ENCODE measurements at regions not wholly inside any gene's neighbourhood (a gene's known extent, or its start where the extent isn't known, plus 50 kb on each side); places are given as distances from the start of the nearest gene placed in this dataset.

DNA sequence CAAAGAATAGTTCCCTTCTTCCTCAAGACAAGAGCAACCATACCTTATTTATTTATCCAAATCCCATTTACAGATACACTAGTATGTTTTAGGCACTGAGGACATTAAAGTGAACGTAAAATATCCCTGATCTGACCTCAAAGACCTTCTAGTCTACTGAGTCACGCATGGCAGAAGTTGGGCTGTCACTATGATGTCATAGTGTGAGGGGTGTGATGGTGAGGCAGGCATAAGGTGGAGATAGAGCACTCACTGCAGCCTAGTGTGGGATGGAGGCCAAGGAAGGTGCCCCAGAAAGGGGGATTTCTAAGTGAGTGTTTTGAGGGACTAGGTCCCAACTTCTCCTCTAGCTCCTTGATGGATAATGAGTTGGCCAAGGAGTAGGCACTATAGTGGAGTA, 249.5 kb upstream of the SKOR2 start:
- Mint-ChIP-seq H3K27ac (no peak overlapping the region), H3K27me3 (ENCODE audit: insufficient read depth, low read depth, poor library complexity) (peaks cover 2% of the 10 kb centered on the region), H3K4me3 (no peak overlapping the region), H3K4me1 (no peaks in the 10 kb centered on the region), H3K9me3 (no peaks in the 10 kb centered on the region), H3K36me3 (ENCODE audit: low read depth) (no peaks in the 10 kb centered on the region)
- H3F3A ChIP-seq (replicated peaks; ENCODE audit: low read depth): no peaks in the 10 kb centered on the region
- H3K4me1 ChIP-seq (ENCODE audit: insufficient read depth): no peaks in the 10 kb centered on the region
- DNase-seq (ENCODE audit: low spot score) (no peak), ATAC-seq (no peak)
- H2AFZ ChIP-seq: no peak overlapping the region
- no peak overlapping the region for H3K27ac ChIP-seq (ENCODE audit: low read depth)
- H3K9me2 ChIP-seq (ENCODE audit: insufficient read depth): no peaks in the 10 kb centered on the region
- H3K79me2 ChIP-seq (replicated peaks; ENCODE audit: insufficient read depth): no peaks in the 10 kb centered on the region
- no peaks in the 10 kb centered on the region for H3K27me3 ChIP-seq (ENCODE audit: insufficient read depth)
- no peaks in the 10 kb centered on the region for H4K20me1 ChIP-seq (replicated peaks; ENCODE audit: insufficient read depth)
- H3K4me2 ChIP-seq: no peak overlapping the region
- TF ChIP-seq STAT1 (IDR thresholded peaks at IDR 0.05; ENCODE audit: unreplicated experiment) (no peak), NANOG (IDR thresholded peaks at IDR 0.05; ENCODE audit: borderline replicate concordance) (no peak), CREB1 (CRISPR knock-in tag; IDR thresholded peaks at IDR 0.05; ENCODE audit: low read depth) (no peak), ZNF331 (CRISPR knock-in tag; IDR thresholded peaks at IDR 0.05; ENCODE audit: low read depth) (no peak), ZNF114 (CRISPR knock-in tag; IDR thresholded peaks at IDR 0.05) (no peak), POLR2AphosphoS5 (IDR thresholded peaks at IDR 0.05; ENCODE audit: low read depth) (no peak), EZH2 (IDR thresholded peaks at IDR 0.05; ENCODE audit: low read depth, unreplicated experiment) (no peak), EZH2phosphoT487 (IDR thresholded peaks at IDR 0.05; ENCODE audit: unreplicated experiment) (no peak), JUNB (IDR thresholded peaks at IDR 0.05; ENCODE audit: unreplicated experiment) (no peak)
- TF ChIP-seq, protein P1, sequence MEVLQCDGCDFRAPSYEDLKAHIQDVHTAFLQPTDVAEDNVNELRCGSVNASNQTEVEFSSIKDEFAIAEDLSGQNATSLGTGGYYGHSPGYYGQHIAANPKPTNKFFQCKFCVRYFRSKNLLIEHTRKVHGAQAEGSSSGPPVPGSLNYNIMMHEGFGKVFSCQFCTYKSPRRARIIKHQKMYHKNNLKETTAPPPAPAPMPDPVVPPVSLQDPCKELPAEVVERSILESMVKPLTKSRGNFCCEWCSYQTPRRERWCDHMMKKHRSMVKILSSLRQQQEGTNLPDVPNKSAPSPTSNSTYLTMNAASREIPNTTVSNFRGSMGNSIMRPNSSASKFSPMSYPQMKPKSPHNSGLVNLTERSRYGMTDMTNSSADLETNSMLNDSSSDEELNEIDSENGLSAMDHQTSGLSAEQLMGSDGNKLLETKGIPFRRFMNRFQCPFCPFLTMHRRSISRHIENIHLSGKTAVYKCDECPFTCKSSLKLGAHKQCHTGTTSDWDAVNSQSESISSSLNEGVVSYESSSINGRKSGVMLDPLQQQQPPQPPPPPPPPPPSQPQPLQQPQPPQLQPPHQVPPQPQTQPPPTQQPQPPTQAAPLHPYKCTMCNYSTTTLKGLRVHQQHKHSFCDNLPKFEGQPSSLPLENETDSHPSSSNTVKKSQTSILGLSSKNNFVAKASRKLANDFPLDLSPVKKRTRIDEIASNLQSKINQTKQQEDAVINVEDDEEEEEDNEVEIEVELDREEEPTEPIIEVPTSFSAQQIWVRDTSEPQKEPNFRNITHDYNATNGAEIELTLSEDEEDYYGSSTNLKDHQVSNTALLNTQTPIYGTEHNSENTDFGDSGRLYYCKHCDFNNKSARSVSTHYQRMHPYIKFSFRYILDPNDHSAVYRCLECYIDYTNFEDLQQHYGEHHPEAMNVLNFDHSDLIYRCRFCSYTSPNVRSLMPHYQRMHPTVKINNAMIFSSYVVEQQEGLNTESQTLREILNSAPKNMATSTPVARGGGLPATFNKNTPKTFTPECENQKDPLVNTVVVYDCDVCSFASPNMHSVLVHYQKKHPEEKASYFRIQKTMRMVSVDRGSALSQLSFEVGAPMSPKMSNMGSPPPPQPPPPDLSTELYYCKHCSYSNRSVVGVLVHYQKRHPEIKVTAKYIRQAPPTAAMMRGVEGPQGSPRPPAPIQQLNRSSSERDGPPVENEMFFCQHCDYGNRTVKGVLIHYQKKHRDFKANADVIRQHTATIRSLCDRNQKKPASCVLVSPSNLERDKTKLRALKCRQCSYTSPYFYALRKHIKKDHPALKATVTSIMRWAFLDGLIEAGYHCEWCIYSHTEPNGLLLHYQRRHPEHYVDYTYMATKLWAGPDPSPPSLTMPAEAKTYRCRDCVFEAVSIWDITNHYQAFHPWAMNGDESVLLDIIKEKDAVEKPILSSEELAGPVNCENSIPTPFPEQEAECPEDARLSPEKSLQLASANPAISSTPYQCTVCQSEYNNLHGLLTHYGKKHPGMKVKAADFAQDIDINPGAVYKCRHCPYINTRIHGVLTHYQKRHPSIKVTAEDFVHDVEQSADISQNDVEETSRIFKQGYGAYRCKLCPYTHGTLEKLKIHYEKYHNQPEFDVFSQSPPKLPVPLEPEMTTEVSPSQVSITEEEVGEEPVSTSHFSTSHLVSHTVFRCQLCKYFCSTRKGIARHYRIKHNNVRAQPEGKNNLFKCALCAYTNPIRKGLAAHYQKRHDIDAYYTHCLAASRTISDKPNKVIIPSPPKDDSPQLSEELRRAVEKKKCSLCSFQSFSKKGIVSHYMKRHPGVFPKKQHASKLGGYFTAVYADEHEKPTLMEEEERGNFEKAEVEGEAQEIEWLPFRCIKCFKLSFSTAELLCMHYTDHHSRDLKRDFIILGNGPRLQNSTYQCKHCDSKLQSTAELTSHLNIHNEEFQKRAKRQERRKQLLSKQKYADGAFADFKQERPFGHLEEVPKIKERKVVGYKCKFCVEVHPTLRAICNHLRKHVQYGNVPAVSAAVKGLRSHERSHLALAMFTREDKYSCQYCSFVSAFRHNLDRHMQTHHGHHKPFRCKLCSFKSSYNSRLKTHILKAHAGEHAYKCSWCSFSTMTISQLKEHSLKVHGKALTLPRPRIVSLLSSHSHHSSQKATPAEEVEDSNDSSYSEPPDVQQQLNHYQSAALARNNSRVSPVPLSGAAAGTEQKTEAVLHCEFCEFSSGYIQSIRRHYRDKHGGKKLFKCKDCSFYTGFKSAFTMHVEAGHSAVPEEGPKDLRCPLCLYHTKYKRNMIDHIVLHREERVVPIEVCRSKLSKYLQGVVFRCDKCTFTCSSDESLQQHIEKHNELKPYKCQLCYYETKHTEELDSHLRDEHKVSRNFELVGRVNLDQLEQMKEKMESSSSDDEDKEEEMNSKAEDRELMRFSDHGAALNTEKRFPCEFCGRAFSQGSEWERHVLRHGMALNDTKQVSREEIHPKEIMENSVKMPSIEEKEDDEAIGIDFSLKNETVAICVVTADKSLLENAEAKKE (CRISPR knock-in tag; IDR thresholded peaks at IDR 0.05): no peak
- TF ChIP-seq, protein P2, sequence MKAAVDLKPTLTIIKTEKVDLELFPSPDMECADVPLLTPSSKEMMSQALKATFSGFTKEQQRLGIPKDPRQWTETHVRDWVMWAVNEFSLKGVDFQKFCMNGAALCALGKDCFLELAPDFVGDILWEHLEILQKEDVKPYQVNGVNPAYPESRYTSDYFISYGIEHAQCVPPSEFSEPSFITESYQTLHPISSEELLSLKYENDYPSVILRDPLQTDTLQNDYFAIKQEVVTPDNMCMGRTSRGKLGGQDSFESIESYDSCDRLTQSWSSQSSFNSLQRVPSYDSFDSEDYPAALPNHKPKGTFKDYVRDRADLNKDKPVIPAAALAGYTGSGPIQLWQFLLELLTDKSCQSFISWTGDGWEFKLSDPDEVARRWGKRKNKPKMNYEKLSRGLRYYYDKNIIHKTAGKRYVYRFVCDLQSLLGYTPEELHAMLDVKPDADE (IDR thresholded peaks at IDR 0.05): no peak
- TF ChIP-seq, protein P3, sequence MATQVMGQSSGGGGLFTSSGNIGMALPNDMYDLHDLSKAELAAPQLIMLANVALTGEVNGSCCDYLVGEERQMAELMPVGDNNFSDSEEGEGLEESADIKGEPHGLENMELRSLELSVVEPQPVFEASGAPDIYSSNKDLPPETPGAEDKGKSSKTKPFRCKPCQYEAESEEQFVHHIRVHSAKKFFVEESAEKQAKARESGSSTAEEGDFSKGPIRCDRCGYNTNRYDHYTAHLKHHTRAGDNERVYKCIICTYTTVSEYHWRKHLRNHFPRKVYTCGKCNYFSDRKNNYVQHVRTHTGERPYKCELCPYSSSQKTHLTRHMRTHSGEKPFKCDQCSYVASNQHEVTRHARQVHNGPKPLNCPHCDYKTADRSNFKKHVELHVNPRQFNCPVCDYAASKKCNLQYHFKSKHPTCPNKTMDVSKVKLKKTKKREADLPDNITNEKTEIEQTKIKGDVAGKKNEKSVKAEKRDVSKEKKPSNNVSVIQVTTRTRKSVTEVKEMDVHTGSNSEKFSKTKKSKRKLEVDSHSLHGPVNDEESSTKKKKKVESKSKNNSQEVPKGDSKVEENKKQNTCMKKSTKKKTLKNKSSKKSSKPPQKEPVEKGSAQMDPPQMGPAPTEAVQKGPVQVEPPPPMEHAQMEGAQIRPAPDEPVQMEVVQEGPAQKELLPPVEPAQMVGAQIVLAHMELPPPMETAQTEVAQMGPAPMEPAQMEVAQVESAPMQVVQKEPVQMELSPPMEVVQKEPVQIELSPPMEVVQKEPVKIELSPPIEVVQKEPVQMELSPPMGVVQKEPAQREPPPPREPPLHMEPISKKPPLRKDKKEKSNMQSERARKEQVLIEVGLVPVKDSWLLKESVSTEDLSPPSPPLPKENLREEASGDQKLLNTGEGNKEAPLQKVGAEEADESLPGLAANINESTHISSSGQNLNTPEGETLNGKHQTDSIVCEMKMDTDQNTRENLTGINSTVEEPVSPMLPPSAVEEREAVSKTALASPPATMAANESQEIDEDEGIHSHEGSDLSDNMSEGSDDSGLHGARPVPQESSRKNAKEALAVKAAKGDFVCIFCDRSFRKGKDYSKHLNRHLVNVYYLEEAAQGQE (IDR thresholded peaks at IDR 0.05; ENCODE audit: unreplicated experiment): no peak
- TF ChIP-seq, protein P4, sequence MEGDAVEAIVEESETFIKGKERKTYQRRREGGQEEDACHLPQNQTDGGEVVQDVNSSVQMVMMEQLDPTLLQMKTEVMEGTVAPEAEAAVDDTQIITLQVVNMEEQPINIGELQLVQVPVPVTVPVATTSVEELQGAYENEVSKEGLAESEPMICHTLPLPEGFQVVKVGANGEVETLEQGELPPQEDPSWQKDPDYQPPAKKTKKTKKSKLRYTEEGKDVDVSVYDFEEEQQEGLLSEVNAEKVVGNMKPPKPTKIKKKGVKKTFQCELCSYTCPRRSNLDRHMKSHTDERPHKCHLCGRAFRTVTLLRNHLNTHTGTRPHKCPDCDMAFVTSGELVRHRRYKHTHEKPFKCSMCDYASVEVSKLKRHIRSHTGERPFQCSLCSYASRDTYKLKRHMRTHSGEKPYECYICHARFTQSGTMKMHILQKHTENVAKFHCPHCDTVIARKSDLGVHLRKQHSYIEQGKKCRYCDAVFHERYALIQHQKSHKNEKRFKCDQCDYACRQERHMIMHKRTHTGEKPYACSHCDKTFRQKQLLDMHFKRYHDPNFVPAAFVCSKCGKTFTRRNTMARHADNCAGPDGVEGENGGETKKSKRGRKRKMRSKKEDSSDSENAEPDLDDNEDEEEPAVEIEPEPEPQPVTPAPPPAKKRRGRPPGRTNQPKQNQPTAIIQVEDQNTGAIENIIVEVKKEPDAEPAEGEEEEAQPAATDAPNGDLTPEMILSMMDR (conservative IDR thresholded peaks at IDR 0.05; ENCODE audit: low read depth in 2 of 2): no peak
- H3K4me3 ChIP-seq: no peak overlapping the region
- H3K36me3 ChIP-seq (ENCODE audit: insufficient read depth): no peaks in the 10 kb centered on the region
